ENCODE measurements at regions not wholly inside any gene's neighbourhood (a gene's known extent, or its start where the extent isn't known, plus 50 kb on each side); places are given as distances from the start of the nearest gene placed in this dataset.
A peak's percentile ranks its signal among the peaks of the same experiment; 100 is the strongest.

- H2AFZ ChIP-seq (ENCODE audit: low read length), result no peak overlapping the region
- no peak overlapping the region for H3K9ac ChIP-seq (ENCODE audit: low read length)
- no peaks in the 10 kb centered on the region for H3K79me2 ChIP-seq (ENCODE audit: low read length)
- no peak for TF ChIP-seq EZH2 (optimal IDR thresholded peaks at IDR 0.05; ENCODE audit: low read depth, low read length)
- TF ChIP-seq EZH2phosphoT487 (IDR thresholded peaks at IDR 0.05; ENCODE audit: low read length), result no peak
- no peaks in the 10 kb centered on the region for H3K27me3 ChIP-seq (replicated peaks; ENCODE audit: insufficient read depth, low read length)
- H3K36me3 ChIP-seq (replicated peaks; ENCODE audit: insufficient read depth, low read length), result no peaks in the 10 kb centered on the region
- no peak for DNase-seq
- H3K9me3 ChIP-seq (replicated peaks; ENCODE audit: insufficient read depth, low read length), result no peaks in the 10 kb centered on the region
- H3F3A ChIP-seq (ENCODE audit: insufficient read depth, low read length), result no peaks in the 10 kb centered on the region
- H3K27ac ChIP-seq (ENCODE audit: low read length), result no peak overlapping the region
- no peaks in the 10 kb centered on the region for H4K20me1 ChIP-seq (ENCODE audit: insufficient read depth, low read length)
- no peak overlapping the region for H3K4me2 ChIP-seq (ENCODE audit: low read depth, low read length)
- H3K9me2 ChIP-seq (replicated peaks; ENCODE audit: insufficient read depth, low read length), result no peaks in the 10 kb centered on the region
- no peak overlapping the region for H3K4me3 ChIP-seq (ENCODE audit: low read length)
- no peaks in the 10 kb centered on the region for H3K4me1 ChIP-seq (ENCODE audit: low read length)
Measured at GRCh38 chr1:185632659-185633423, 101.3 kb upstream of the HMCN1 start.

DNA sequence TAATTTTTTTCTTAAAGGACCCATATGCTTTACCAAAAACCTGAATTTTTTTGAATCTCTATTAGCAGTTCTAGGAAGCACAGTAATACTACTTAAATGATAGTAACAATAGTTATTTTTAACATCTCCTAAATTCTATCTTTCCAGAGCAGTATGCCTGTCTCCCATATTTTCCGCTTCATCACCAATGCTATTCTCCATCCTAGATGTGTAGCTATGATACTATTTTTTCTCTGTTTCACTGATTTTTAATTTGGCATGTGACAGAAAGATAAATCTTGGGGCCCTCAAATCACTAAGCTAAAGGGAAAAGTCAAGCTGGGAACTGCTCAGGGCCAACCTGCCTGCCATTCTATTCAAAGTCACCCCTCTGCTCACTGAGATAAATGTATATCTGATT, 102.3 kb upstream of the HMCN1 start:
- H4K20me1 ChIP-seq (ENCODE audit: insufficient read depth, low read length), result no peaks in the 10 kb centered on the region
- no peaks in the 10 kb centered on the region for H3K27me3 ChIP-seq (replicated peaks; ENCODE audit: insufficient read depth, low read length)
- no peak for DNase-seq
- no peak overlapping the region for H3K4me2 ChIP-seq (ENCODE audit: low read depth, low read length)
- no peak for TF ChIP-seq EZH2 (optimal IDR thresholded peaks at IDR 0.05; ENCODE audit: low read depth, low read length)
- TF ChIP-seq CTCF (IDR thresholded peaks at IDR 0.05; ENCODE audit: low read length), result no peak
- TF ChIP-seq EZH2phosphoT487 (IDR thresholded peaks at IDR 0.05; ENCODE audit: low read length), result no peak
- H3K4me3 ChIP-seq (ENCODE audit: low read length), result no peak overlapping the region
- H3K9ac ChIP-seq (ENCODE audit: low read length), result no peak overlapping the region
- no peak overlapping the region for H3K27ac ChIP-seq (ENCODE audit: low read length)
- H3K4me1 ChIP-seq (ENCODE audit: low read length), result no peaks in the 10 kb centered on the region
- H2AFZ ChIP-seq (ENCODE audit: low read length), result no peak overlapping the region
- H3K9me2 ChIP-seq (replicated peaks; ENCODE audit: insufficient read depth, low read length), result no peaks in the 10 kb centered on the region
- H3F3A ChIP-seq (ENCODE audit: insufficient read depth, low read length), result no peaks in the 10 kb centered on the region
- no peaks in the 10 kb centered on the region for H3K36me3 ChIP-seq (replicated peaks; ENCODE audit: insufficient read depth, low read length)
- no peaks in the 10 kb centered on the region for H3K79me2 ChIP-seq (ENCODE audit: low read length)
- no peaks in the 10 kb centered on the region for H3K9me3 ChIP-seq (replicated peaks; ENCODE audit: insufficient read depth, low read length)

GRCh38 chr1:185627761-185628501, 106.3 kb upstream of the HMCN1 start:
- no peaks in the 10 kb centered on the region for H3K27me3 ChIP-seq (replicated peaks; ENCODE audit: insufficient read depth, low read length)
- no peak overlapping the region for H3K4me2 ChIP-seq (ENCODE audit: low read depth, low read length)
- TF ChIP-seq EZH2phosphoT487 (IDR thresholded peaks at IDR 0.05; ENCODE audit: low read length), result no peak
- no peak overlapping the region for H3K4me3 ChIP-seq (ENCODE audit: low read length)
- H3K9me2 ChIP-seq (replicated peaks; ENCODE audit: insufficient read depth, low read length), result no peaks in the 10 kb centered on the region
- no peaks in the 10 kb centered on the region for H3K9me3 ChIP-seq (replicated peaks; ENCODE audit: insufficient read depth, low read length)
- H3K9ac ChIP-seq (ENCODE audit: low read length), result no peak overlapping the region
- H3K79me2 ChIP-seq (ENCODE audit: low read length), result no peaks in the 10 kb centered on the region
- no peaks in the 10 kb centered on the region for H3F3A ChIP-seq (ENCODE audit: insufficient read depth, low read length)
- no peaks in the 10 kb centered on the region for H3K36me3 ChIP-seq (replicated peaks; ENCODE audit: insufficient read depth, low read length)
- DNase-seq, result no peak
- H3K4me1 ChIP-seq (ENCODE audit: low read length), result no peaks in the 10 kb centered on the region
- H2AFZ ChIP-seq (ENCODE audit: low read length), result no peak overlapping the region
- no peaks in the 10 kb centered on the region for H4K20me1 ChIP-seq (ENCODE audit: insufficient read depth, low read length)
- H3K27ac ChIP-seq (ENCODE audit: low read length), result no peak overlapping the region

DNA sequence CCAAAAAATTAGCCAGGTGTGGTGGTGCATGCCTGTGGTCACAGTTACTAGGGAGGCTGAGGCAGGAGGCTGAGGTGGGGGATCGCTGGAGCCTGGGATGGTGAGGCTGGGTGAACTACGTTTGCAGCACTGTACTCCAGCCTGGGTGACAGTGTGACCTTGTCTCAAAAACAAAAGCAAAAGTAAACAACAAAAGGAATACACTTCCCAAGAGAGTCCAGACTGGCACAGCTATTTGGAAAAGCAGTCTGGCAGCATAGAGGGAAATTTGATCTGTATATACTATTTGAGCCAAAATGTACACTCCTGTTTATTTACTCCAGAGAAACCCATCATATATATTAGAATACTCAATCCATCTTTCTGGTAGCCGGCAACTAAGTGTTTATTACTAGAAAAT, 107.0 kb upstream of the HMCN1 start:
- TF ChIP-seq EZH2phosphoT487 (IDR thresholded peaks at IDR 0.05; ENCODE audit: low read length) (no peak), EZH2 (optimal IDR thresholded peaks at IDR 0.05; ENCODE audit: low read depth, low read length) (no peak), CTCF (IDR thresholded peaks at IDR 0.05; ENCODE audit: low read length) (no peak)
- no peak for DNase-seq
- no peaks in the 10 kb centered on the region for H3K9me2 ChIP-seq (replicated peaks; ENCODE audit: insufficient read depth, low read length)
- no peaks in the 10 kb centered on the region for H3K79me2 ChIP-seq (ENCODE audit: low read length)
- H3F3A ChIP-seq (ENCODE audit: insufficient read depth, low read length), result no peaks in the 10 kb centered on the region
- no peaks in the 10 kb centered on the region for H3K36me3 ChIP-seq (replicated peaks; ENCODE audit: insufficient read depth, low read length)
- H2AFZ ChIP-seq (ENCODE audit: low read length), result peak overlapping the region; percentile 44; the same call in 1 of the 2 replicates
- no peaks in the 10 kb centered on the region for H3K9me3 ChIP-seq (replicated peaks; ENCODE audit: insufficient read depth, low read length)
- H4K20me1 ChIP-seq (ENCODE audit: insufficient read depth, low read length), result no peaks in the 10 kb centered on the region
- no peak overlapping the region for H3K27ac ChIP-seq (ENCODE audit: low read length)
- no peak overlapping the region for H3K9ac ChIP-seq (ENCODE audit: low read length)
- no peak overlapping the region for H3K4me3 ChIP-seq (ENCODE audit: low read length)
- H3K4me2 ChIP-seq (ENCODE audit: low read depth, low read length), result peak overlapping the region; percentile 27; the same call in 1 of the 2 replicates
- no peaks in the 10 kb centered on the region for H3K4me1 ChIP-seq (ENCODE audit: low read length)
- H3K27me3 ChIP-seq (replicated peaks; ENCODE audit: insufficient read depth, low read length), result no peaks in the 10 kb centered on the region
